Activated T-cell treated with anti-CD3 and anti-CD28 coated beads, Interleukin-2, amount 50 U/mL, for 72 hours (primary cell): ENCODE measurements at regions not wholly inside any gene's neighbourhood (a gene's known extent, or its start where the extent isn't known, plus 50 kb on each side); places are given as distances from the start of the nearest gene placed in this dataset.

ENCODE experiments used
- ATAC-seq, 2 donors: fragments of 150-1000 bp; cut with Tn5 transposase; replicated peaks in 1 of 2; 2 replicates each; pipeline ENCODE4 v1.10.0; 2021; ENCODE audit warnings: moderate library complexity in 2 of 2, mild to moderate bottlenecking in 1 of 2
- DNase-seq, 2 donors: peaks; one replicate each; pipeline ENCODE4 v3.0.0; 2021 to 2022; ENCODE audit warnings: mixed read lengths in 1 of 2
- H3K27ac Mint-ChIP-seq: one replicate; pipeline ENCODE4 v1.8.0; 2022; ENCODE audit warnings: mild to moderate bottlenecking, moderate library complexity, mixed read lengths
- H3K27me3 Mint-ChIP-seq: one replicate; pipeline ENCODE4 v1.8.0; 2022; ENCODE audit warnings: low read depth, mixed read lengths
- H3K36me3 Mint-ChIP-seq, 2 donors: one replicate each; pipeline ENCODE4 v1.8.0; 2022; ENCODE audit warnings: mixed read lengths in 2 of 2, mild to moderate bottlenecking in 1 of 2; ENCODE audit not compliant: insufficient read depth in 2 of 2
- H3K4me1 Mint-ChIP-seq: one replicate; pipeline ENCODE4 v1.8.0; 2022; ENCODE audit warnings: low read depth, mixed read lengths
- H3K4me3 Mint-ChIP-seq, 2 donors: one replicate each; pipeline ENCODE4 v1.8.0; 2022; ENCODE audit warnings: mild to moderate bottlenecking in 2 of 2, mixed read lengths in 2 of 2, moderate library complexity in 2 of 2
- H3K9me3 Mint-ChIP-seq, 2 donors: one replicate each; pipeline ENCODE4 v1.8.0; 2022; ENCODE audit warnings: mixed read lengths in 2 of 2

DNA sequence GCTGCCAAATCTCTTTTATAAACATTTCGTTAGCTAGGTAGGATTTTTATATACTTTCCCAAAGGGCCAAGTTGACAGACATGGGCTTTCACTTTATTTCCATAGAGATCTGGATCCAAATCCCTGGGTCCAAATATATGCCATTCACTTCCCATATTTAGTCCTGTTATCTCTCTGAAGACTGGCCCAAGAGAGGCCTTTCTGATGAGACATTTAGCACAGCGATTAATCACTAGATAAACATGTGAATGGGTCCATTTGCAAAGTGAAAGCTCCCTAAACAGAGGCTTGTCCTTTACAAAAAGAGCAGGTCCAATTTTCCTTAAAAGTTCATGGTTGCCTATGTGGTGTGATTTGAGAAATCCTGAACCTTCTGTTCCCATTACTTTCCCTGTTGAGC, 132.6 kb downstream of the TRMT11 start:
- Mint-ChIP-seq H3K9me3 (no peaks in the 10 kb centered on the region), H3K4me3 (no peak overlapping the region), H3K4me1 (no peaks in the 10 kb centered on the region), H3K27me3 (no peaks in the 10 kb centered on the region), H3K27ac (no peak overlapping the region), H3K36me3 (no peaks in the 10 kb centered on the region)
- no peak for ATAC-seq
- DNase-seq: no peak

DNA sequence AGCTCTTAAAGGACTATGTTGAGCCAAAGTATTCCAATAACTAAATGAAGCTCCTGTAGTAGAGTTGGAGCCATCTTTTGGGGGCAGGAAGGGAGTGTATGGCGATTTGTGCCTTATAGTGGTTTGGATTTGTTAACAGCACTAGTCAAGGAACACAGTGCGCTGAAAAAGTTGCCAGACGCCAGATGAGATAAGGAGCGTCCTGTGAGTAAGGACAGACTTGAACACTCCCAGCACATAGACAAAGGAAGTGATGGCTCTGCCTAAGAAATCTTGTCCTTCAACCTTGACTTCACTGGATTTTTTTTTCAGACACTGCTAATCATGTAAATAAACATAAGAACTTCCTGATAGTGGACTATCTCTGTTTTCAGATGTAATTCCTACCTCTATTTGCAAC, 136.9 kb downstream of the TRMT11 start:
- no peaks in the 10 kb centered on the region for H3K27me3 Mint-ChIP-seq
- no peaks in the 10 kb centered on the region for H3K36me3 Mint-ChIP-seq
- no peaks in the 10 kb centered on the region for H3K9me3 Mint-ChIP-seq
- no peak for DNase-seq
- no peaks in the 10 kb centered on the region for H3K4me1 Mint-ChIP-seq
- H3K27ac Mint-ChIP-seq: no peak overlapping the region
- ATAC-seq: no peak
- H3K4me3 Mint-ChIP-seq: no peak overlapping the region

DNA sequence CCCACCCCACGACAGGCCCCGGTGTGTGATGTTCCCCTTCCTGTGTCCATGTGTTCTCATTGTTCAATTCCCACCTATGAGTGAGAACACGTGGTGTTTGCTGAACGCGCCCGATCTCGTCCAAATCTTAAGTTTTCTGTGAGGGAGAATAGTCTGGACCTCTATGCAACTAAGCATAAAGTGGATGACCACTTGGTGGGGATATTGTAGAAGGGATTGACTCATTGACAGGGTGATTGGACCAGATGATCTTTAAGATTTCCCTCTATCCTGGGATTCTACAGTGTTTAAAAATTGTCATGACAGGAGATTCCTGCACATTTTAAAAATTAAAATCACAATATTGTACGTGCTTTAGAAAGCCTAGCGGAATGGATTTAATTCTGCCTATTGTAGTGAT, 141.3 kb downstream of the TRMT11 start:
- peaks cover 0 to 4% of the 10 kb centered on the region in 2 donors for H3K36me3 Mint-ChIP-seq
- no peak overlapping the region for H3K4me3 Mint-ChIP-seq
- no peak for ATAC-seq
- H3K4me1 Mint-ChIP-seq: no peaks in the 10 kb centered on the region
- no peaks in the 10 kb centered on the region for H3K27me3 Mint-ChIP-seq
- DNase-seq: no peak
- H3K9me3 Mint-ChIP-seq: no peaks in the 10 kb centered on the region
- H3K27ac Mint-ChIP-seq: no peak overlapping the region

DNA sequence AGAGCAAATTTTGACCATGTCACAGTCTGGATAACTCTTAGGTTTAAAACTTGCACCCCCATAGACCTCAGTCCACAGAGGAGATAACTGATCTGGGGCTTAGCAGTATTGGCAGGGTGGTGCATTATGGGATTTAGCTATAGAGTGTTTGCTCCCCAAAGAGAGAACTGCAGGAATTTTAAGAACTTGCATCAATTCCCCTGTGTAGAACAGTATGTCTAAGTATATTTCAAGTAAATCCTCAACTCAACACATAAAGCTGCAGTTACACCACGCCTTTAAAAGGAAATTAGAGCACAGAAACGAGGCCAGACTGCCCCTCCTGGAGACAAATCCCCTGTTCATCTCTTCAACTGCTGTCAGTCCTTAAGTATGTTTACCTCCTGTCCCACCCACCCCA, 144.9 kb downstream of the TRMT11 start:
- no peaks in the 10 kb centered on the region for H3K4me1 Mint-ChIP-seq
- H3K27me3 Mint-ChIP-seq: no peaks in the 10 kb centered on the region
- H3K27ac Mint-ChIP-seq: no peak overlapping the region
- no peak for DNase-seq
- H3K9me3 Mint-ChIP-seq: peaks cover 3 to 17% of the 10 kb centered on the region in 2 donors
- no peak for ATAC-seq
- H3K36me3 Mint-ChIP-seq: peaks cover 0 to 21% of the 10 kb centered on the region in 2 donors
- H3K4me3 Mint-ChIP-seq: no peak overlapping the region

DNA sequence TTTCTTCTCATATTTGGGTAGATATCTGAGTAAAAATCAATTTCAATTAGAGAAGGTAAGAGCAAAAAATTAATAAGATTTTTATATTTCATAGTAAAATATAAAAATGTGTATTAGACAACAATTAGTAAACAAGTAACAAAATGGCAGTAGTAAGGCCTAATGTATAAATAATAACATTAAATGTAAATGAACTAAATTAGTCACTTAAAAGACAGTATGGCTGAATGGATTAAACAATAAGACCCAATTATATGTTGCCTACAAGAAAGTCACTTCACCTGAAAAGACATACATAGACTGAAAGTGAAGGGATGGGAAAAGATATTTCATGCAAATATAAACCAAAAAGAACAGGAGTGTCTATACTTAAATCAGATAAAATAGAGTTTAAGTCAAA, 147.6 kb downstream of the TRMT11 start:
- no peak for DNase-seq
- no peaks in the 10 kb centered on the region for H3K27me3 Mint-ChIP-seq
- H3K9me3 Mint-ChIP-seq: peaks cover 3 to 22% of the 10 kb centered on the region in 2 donors
- ATAC-seq: no peak
- no peak overlapping the region for H3K4me3 Mint-ChIP-seq
- peaks cover 0 to 21% of the 10 kb centered on the region in 2 donors for H3K36me3 Mint-ChIP-seq
- H3K4me1 Mint-ChIP-seq: no peaks in the 10 kb centered on the region
- H3K27ac Mint-ChIP-seq: no peak overlapping the region

DNA sequence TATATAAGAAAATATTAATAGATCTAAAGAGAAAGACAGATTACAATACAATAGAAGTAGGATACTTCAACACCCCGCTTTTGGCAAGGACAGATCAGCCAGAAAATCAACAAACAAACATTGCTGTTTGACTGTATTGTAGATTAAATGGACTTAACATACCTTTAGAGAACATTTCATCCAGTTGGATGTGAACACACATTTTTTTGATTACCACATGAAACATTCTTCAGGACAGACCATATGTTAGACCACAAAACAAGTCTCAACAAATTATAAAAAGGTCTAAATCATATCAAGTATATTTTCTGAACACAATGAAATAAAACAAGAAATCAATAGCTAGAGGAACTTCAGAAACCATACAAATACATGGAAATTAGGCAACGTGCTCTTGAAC, 148.2 kb downstream of the TRMT11 start:
- Mint-ChIP-seq H3K27me3 (no peaks in the 10 kb centered on the region), H3K4me3 (no peak overlapping the region), H3K4me1 (no peaks in the 10 kb centered on the region), H3K36me3 (peaks cover 0 to 21% of the 10 kb centered on the region in 2 donors), H3K27ac (no peak overlapping the region), H3K9me3 (peaks cover 3 to 22% of the 10 kb centered on the region in 2 donors)
- DNase-seq (no peak), ATAC-seq (no peak)

DNA sequence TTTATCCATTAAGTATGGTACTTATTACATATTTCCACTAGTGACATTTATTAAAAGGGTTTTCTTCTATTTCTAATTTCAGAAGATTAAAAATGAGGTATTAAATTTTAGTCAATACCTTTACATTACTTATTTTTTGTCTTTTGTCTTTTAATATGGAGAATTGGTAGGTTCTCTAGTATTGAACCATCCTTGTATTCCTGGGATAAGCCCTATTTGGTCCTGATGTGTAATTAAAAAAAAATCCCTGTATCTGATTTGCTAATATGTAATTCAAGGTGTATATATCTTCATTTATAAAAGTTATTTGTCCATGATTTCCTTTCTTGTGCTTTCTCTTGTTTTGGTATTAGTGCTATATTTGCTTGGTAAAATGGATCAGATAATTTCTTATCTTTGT, 153.7 kb downstream of the TRMT11 start:
- Mint-ChIP-seq H3K27ac (no peak overlapping the region), H3K36me3 (peaks cover 0 to 7% of the 10 kb centered on the region in 2 donors), H3K4me3 (no peak overlapping the region), H3K27me3 (no peaks in the 10 kb centered on the region), H3K9me3 (peaks cover 0 to 13% of the 10 kb centered on the region in 2 donors), H3K4me1 (no peaks in the 10 kb centered on the region)
- ATAC-seq (no peak), DNase-seq (no peak)

DNA sequence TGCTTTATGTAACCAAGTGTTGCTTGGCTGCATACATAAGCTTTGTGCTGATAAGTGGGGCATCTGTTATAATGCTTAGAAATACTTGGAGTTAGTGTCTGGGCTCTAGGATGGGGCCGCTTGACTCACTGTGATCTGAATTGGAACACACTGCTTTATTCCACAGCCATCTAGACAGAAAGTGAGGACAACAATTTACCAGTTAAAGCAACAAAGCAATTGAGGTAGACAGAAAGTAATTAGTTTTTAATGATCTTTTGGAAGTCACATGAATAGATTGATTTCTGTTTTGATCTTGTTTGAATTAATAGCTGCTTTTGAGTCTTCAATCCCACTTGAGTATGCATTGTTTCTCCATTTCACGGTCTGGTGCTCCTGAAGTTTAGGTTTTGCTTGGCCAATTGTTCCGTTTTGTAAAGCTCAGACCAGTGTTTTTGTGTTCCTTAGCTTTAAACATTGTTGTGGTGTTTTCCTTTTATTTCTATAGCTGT, 157.5 kb downstream of the TRMT11 start:
- no peak for ATAC-seq

DNA sequence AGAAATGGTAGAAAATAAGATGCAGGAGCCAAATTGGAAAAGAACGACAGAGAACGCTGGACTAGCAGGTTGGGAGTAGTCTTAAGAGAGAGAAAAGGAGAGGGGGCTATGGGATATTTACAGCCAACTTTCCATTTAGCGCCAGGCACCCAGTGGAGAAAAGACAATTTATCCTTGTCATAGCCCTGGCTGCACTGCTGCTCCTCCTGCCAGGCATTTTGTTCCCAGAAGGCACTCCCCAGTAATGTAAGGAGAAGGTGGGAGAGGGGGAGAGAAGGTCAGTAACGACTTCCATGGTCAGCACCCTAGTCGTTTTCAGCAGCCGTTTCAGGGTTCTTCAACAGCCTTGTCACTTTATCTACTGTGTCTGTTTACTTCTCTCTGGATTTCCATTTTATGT, 159.0 kb downstream of the TRMT11 start:
- no peaks in the 10 kb centered on the region for H3K36me3 Mint-ChIP-seq
- no peaks in the 10 kb centered on the region for H3K9me3 Mint-ChIP-seq
- H3K27ac Mint-ChIP-seq: no peak overlapping the region
- H3K27me3 Mint-ChIP-seq: no peaks in the 10 kb centered on the region
- no peak overlapping the region for H3K4me3 Mint-ChIP-seq
- DNase-seq (no peak), ATAC-seq (no peak)
- H3K4me1 Mint-ChIP-seq: no peaks in the 10 kb centered on the region

More for the DNA sequence above, 157.5 kb downstream of the TRMT11 start:
- no peak overlapping the region for H3K4me3 Mint-ChIP-seq
- no peak overlapping the region for H3K27ac Mint-ChIP-seq
- no peaks in the 10 kb centered on the region for H3K27me3 Mint-ChIP-seq
- DNase-seq: no peak
- H3K36me3 Mint-ChIP-seq: no peaks in the 10 kb centered on the region
- no peaks in the 10 kb centered on the region for H3K4me1 Mint-ChIP-seq
- H3K9me3 Mint-ChIP-seq: no peaks in the 10 kb centered on the region

DNA sequence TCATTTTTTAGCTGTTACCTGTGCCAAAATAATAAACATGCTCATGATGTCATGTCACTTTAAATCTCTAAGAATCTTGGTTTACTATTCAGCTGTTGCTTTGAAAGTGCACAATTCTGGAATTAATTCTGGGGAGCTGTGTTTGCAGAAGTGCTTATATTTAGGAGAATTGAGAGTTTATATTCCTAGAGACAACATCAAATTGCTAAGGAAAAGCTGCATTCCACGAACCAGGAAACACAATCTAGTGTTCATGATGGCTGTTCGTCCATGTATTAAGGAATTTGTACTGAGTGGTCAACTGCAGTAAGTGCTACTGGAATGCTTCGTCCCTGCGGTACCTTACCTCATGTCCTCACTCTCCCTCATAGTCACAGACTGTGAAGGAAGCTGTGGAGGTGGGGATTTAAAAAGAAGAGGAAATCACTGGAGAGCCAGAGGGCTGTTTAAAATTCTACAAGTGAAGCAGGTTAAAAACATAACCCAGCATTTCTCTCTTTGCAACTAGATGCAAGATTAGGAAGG, 161.0 kb downstream of the TRMT11 start:
- DNase-seq: no peak
- no peak for ATAC-seq
- no peaks in the 10 kb centered on the region for H3K4me1 Mint-ChIP-seq
- no peaks in the 10 kb centered on the region for H3K9me3 Mint-ChIP-seq
- H3K4me3 Mint-ChIP-seq: no peak overlapping the region
- H3K36me3 Mint-ChIP-seq: no peaks in the 10 kb centered on the region
- H3K27ac Mint-ChIP-seq: no peak overlapping the region
- no peaks in the 10 kb centered on the region for H3K27me3 Mint-ChIP-seq

DNA sequence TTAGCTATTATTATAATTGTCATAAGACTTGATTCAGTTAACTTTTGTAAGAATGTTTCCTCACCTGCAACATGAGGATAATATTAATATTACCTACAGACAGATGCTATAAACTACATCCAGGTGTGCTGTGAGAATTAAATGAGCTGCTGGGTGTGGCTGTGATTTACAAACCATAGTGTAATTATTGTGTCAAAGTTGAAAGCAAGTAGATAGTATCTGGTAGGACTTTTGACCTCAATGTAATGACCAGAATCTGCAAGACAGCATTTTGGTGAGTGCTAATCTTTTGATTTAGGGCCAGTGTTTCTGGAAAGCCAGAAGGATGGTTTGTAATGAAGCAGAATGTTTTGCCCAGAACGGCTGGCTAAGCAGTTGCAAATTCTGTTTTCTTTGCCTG, 162.5 kb downstream of the TRMT11 start:
- Mint-ChIP-seq H3K4me1 (no peaks in the 10 kb centered on the region), H3K36me3 (no peaks in the 10 kb centered on the region), H3K27me3 (no peaks in the 10 kb centered on the region), H3K9me3 (no peaks in the 10 kb centered on the region), H3K4me3 (no peak overlapping the region), H3K27ac (no peak overlapping the region)
- ATAC-seq (no peak), DNase-seq (no peak)

DNA sequence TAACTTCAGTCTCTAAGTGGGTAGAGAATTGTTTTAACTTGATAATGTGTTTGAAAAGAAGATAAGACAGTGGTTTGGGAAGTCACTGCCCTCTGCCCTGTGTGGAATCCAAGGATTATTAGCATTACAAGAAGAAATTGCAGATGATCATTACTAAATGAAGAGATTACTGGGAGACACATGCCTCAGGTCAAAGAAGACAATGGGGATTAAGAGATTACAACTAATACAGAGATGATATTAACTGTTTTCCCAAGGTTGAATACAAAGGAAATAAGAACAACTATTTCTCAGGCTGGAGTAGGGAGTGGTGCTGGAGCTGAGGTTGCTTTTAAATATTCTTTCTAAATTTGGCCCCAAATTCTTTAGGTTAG, 166.0 kb downstream of the TRMT11 start:
- no peak for DNase-seq
- Mint-ChIP-seq H3K27ac (no peak overlapping the region), H3K36me3 (no peaks in the 10 kb centered on the region), H3K4me3 (no peak overlapping the region), H3K27me3 (no peaks in the 10 kb centered on the region), H3K9me3 (no peaks in the 10 kb centered on the region), H3K4me1 (no peaks in the 10 kb centered on the region)
- no peak for ATAC-seq

DNA sequence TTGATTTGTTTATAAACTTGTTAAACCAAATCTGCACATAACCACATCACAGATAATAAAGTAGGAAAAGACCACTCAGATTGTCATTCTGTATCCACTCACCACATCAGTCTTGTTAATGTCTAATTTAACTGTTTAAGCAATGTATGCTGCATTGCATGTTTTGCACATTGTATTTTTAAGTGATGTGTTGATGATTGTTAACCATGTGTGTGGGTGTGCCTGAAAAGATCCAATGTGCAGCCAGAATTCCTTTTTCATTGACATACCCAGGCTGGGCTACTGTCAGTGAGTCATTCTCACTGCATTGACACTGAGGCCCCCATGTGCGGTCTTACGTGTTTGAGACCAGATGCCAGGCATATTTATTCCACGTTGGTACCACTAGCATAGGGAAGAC, 167.3 kb downstream of the TRMT11 start:
- H3K9me3 Mint-ChIP-seq: no peaks in the 10 kb centered on the region
- DNase-seq (no peak), ATAC-seq (no peak)
- H3K27ac Mint-ChIP-seq: no peak overlapping the region
- no peak overlapping the region for H3K4me3 Mint-ChIP-seq
- H3K36me3 Mint-ChIP-seq: no peaks in the 10 kb centered on the region
- H3K4me1 Mint-ChIP-seq: no peaks in the 10 kb centered on the region
- H3K27me3 Mint-ChIP-seq: no peaks in the 10 kb centered on the region

DNA sequence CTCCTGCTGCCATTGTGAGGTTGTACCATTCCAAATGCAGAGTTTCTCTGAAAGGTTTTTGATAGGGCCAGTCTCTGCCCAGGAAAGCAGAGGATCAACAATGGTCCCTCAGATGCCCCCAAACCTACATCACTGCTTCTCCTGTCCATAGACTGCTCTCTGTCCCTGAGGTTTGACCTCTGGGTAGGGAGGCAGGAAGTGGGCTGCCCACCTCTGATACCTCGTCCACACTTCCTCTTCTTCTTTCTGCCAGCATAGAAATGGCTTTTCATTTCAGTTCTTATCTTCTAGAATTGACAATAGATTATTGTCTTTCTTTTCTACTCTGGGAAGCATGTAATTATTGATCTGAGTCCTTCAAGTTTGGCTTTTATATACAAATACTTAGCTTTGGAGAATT, 170.6 kb downstream of the TRMT11 start:
- Mint-ChIP-seq H3K4me3 (no peak overlapping the region), H3K27ac (no peak overlapping the region), H3K36me3 (no peaks in the 10 kb centered on the region), H3K27me3 (no peaks in the 10 kb centered on the region), H3K9me3 (no peaks in the 10 kb centered on the region), H3K4me1 (no peaks in the 10 kb centered on the region)
- ATAC-seq (no peak), DNase-seq (no peak)
